Colonic mucosa (tissue), 4 donors: ENCODE measurements at regions not wholly inside any gene's neighbourhood (a gene's known extent, or its start where the extent isn't known, plus 50 kb on each side); places are given as distances from the start of the nearest gene placed in this dataset.
"Not testable (repeated sequence)": the region's sequence is repeated elsewhere in the genome, so short reads cannot be mapped to it uniquely, and the experiment has no call there.

Experiments used
- DNase-seq: peaks from one replicate; pipeline ENCODE4 v3.0.0-alpha.2; 2020
- H3K27ac ChIP-seq: fragments of 200-600 bp; one replicate; pipeline ENCODE4 v1.8.0; 2021
- H3K27me3 ChIP-seq: fragments of 200-600 bp; one replicate; pipeline ENCODE4 v1.8.0; 2021
- H3K36me3 ChIP-seq: fragments of 200-600 bp; one replicate; pipeline ENCODE4 v1.8.0; 2021
- H3K4me1 ChIP-seq: fragments of 200-600 bp; one replicate; pipeline ENCODE4 v1.8.0; 2021; ENCODE audit warnings: mild to moderate bottlenecking
- H3K4me3 ChIP-seq: fragments of 200-600 bp; one replicate; pipeline ENCODE4 v1.8.0; 2021
- H3K9ac ChIP-seq, 2 donors: one replicate each; pipeline ENCODE4 v1.7.0; 2013; ENCODE audit warnings: control low read depth in 2 of 2, low read depth in 2 of 2, low read length in 2 of 2
- H3K9me3 ChIP-seq: fragments of 200-600 bp; one replicate; pipeline ENCODE4 v1.8.0; 2021
- CTCF ChIP-seq: fragments of 200-600 bp; IDR thresholded peaks from one replicate; pipeline ENCODE4 v1.8.0; 2022; ENCODE audit warnings: antibody characterized with exemption, mild to moderate bottlenecking
- intact Hi-C: fragments of 100-400 bp; cut with DNase I; formaldehyde crosslinking; loops from one replicate; pipeline ENCODE4 v1.14.1; 2022
- donor health status: healthy.
- donor health status: DM: no; HTN: no; CAD: no.
- donor health status: DM: no; HTN: no; CAD: no.

DNA sequence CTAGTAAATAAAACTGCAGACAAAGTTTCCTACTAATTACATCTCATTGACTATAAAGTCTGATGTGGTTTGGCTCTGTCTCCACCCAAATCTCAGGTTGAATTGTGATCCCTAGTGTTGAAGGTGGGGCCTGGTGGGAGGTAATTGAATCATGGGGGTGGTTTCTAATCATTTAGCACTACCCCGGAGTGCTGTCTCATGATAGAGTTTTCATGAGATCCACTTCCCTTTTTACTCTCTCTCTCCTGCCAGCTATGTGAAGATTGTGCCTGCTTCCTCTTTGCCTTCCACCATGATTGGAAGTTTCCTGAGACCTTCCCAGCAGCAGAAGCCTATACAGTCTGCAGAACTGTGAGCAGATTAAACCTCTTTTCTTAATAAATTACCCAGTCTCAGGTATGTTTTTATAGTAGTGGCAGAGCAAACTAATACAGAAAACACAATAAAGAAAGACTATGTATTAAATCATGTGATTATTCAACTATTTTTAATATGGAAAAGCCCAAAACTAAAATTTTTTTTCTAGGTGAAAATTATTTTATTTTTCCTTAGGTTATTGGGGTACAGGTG lies 232.1 kb downstream of the FZD1 start:
- no peaks in the 10 kb centered on the region for H3K4me1 ChIP-seq
- TF ChIP-seq CTCF, result no peak
- intact Hi-C loops, result no loop called here
- no peaks in the 10 kb centered on the region for H3K36me3 ChIP-seq
- no peak overlapping the region for H3K4me3 ChIP-seq
- no peak overlapping the region for H3K9ac ChIP-seq
- DNase-seq, result no peak
- no peaks in the 10 kb centered on the region for H3K9me3 ChIP-seq
- H3K27me3 ChIP-seq, result no peaks in the 10 kb centered on the region
- H3K27ac ChIP-seq, result no peak overlapping the region

DNA sequence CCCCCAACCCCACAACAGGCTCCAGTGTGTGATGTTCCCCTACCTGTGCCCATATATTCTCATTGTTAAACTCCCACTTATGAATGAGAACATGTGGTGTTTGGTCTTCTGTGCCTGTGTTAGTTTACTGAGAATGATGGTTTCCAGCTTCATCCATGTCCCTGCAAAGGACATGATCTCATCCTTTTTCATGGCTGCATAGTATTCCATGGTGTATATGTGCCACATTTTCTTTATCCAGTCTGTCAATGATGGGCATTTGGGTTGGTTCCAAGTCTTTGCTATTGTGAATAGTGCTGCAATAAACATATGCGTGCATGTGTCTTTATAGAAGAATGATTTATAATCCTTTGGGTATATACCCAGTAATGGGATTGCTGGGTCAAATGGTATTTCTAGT lies 233.0 kb downstream of the FZD1 start:
- H3K36me3 ChIP-seq, H3K27ac ChIP-seq, intact Hi-C loops, H3K4me1 ChIP-seq, DNase-seq, H3K4me3 ChIP-seq, H3K9me3 ChIP-seq, H3K9ac ChIP-seq, H3K27me3 ChIP-seq: not testable (repeated sequence)

- no peak overlapping the region for H3K4me3 ChIP-seq
- no peak overlapping the region for H3K27ac ChIP-seq
- H3K27me3 ChIP-seq, result no peaks in the 10 kb centered on the region
- no peak overlapping the region for H3K9ac ChIP-seq
- H3K4me1 ChIP-seq, result no peaks in the 10 kb centered on the region
- no peaks in the 10 kb centered on the region for H3K9me3 ChIP-seq
- TF ChIP-seq CTCF, result no peak
- intact Hi-C loops, result no loop called here
- no peaks in the 10 kb centered on the region for H3K36me3 ChIP-seq
- no peak for DNase-seq
Measured at GRCh38 chr7:91503934-91504555, 239.8 kb downstream of the FZD1 start.

- TF ChIP-seq CTCF, result no peak
- H3K27me3 ChIP-seq, result no peaks in the 10 kb centered on the region
- H3K9me3 ChIP-seq, result no peaks in the 10 kb centered on the region
- no peak for DNase-seq
- no peaks in the 10 kb centered on the region for H3K36me3 ChIP-seq
- H3K27ac ChIP-seq, result no peak overlapping the region
- no peak overlapping the region for H3K4me3 ChIP-seq
- H3K4me1 ChIP-seq, result no peaks in the 10 kb centered on the region
- no peak overlapping the region for H3K9ac ChIP-seq
- intact Hi-C loops, result no loop called here
Measured at GRCh38 chr7:91504919-91505318, 240.7 kb downstream of the FZD1 start.

DNA sequence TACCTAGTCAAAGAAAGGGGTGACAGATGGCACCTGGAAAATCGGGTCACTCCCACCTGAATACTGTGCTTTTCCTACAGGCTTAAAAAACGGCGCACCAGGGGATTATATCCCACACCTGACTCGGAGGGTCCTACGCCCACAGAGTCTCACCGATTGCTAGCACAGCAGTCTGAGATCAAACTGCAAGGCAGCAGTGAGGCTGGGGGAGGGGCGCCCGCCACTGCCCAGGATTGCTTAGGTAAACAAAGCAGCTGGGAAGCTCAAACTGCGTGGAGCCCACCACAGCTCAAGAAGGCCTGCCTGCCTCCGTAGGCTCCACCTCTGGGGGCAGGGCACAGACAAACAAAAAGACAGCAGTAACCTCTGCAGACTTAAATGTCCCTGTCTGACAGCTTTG lies 242.7 kb downstream of the FZD1 start:
- H3K9me3 ChIP-seq, H3K27me3 ChIP-seq, H3K4me3 ChIP-seq, H3K27ac ChIP-seq, DNase-seq, H3K36me3 ChIP-seq, intact Hi-C loops, H3K9ac ChIP-seq, H3K4me1 ChIP-seq: not testable (repeated sequence)

GRCh38 chr7:91511861-91512260 lies 247.6 kb downstream of the FZD1 start:
- intact Hi-C loops, H3K4me1 ChIP-seq: not testable (repeated sequence)

DNA sequence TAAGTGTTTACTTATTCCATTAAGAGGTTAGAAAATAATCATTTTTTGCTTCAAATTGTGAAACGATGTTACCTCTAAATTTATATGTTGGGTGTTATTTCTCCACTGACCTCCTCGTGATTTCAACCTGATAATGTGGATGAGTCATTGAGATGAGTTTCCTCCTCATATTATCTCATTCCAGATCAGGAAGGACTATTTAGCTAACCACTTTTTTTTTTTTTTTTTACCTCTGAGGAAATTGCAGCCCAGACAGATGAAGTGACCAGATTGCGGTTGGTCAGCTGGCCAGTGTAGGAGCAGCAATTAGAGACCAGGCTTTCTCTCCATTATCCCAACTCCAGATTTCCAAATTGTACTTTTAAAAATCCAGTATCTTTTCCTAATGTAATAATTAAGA lies 248.7 kb downstream of the FZD1 start:
- intact Hi-C loops, result no loop called here
- H3K36me3 ChIP-seq, result no peaks in the 10 kb centered on the region
- no peaks in the 10 kb centered on the region for H3K9me3 ChIP-seq
- no peak for DNase-seq
- H3K4me1 ChIP-seq, result no peaks in the 10 kb centered on the region
- H3K9ac ChIP-seq, result no peak overlapping the region
- H3K27me3 ChIP-seq, result no peaks in the 10 kb centered on the region
- H3K27ac ChIP-seq, result no peak overlapping the region
- no peak for TF ChIP-seq CTCF
- H3K4me3 ChIP-seq, result no peak overlapping the region

More at GRCh38 chr7:91511861-91512260, 247.6 kb downstream of the FZD1 start:
- H3K36me3 ChIP-seq, H3K27me3 ChIP-seq, H3K9me3 ChIP-seq, H3K4me3 ChIP-seq, DNase-seq, H3K27ac ChIP-seq, H3K9ac ChIP-seq: not testable (repeated sequence)
